ENCODE measurements at regions not wholly inside any gene's neighbourhood (a gene's known extent, or its start where the extent isn't known, plus 50 kb on each side); places are given as distances from the start of the nearest gene placed in this dataset.
A peak's percentile ranks its signal among the peaks of the same experiment; 100 is the strongest.

DNA sequence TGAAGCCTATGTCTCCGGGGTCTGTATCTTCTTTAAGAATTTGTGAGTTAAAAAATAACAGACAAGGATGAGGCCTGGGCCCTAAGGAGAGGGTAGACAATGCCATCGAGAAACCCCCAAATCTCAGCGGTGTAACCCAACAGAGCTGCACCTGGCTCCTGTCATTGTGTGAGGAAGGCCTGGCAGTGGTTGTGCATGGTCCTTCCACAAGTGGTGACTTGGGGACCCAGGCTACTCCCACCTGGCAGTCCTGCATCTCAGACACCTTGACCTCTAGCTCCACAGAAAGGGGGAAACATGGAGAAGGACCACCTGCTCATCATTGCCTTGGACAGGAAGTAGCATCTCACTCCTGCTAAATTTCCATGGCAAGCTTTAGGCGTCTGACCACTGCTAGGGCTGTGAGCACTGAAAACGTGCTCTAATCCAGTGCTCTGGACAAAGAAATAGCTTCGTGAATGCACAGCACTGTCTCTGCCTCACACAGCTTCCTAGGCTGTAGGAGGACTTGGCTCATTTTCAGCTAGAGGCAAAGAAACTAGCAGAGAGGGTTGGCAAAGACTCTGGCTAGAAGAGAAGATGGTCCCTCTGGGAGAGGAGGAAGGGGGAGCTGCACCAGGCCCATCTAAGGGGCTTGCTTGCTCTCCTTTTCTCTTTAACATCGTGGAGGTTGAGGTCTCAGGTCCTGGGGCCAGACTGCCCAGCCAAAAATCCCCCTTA lies 273.9 kb upstream of the ZMIZ1 start:
- DNase-seq: no peak

DNA sequence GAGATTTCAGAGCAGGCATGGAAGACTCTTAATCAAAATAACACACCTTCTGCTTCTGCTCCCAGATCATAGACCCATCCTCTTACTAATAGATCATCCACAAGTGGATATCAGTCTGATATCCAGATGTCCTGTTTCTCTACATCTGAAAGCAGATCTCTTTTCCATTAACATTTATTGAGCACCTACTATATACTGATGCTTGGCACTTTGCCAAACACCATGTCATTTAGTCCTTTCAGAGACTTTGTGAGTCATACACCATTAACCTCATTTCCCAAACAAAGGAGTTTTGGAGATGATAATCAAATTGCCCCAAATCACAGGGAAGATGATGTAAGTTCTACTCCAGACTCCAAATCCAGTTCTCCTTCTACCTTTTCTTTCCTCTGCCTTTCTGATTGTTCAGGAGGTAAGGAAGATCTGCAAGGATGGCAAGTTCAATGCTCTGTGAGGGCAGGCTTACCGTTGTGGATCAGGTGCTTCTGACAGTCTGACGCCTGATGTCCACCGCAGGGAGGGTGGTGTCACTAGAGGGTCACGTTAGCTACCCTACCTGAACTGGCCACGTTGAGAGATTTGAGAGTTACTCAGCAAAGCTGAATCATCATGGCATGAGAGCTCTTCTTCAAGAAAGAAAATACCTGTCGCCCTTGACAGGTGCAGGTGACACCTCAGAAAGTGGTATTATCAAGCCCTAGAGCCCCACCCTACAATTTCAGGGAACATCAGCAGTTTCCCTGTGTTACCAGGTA lies 269.6 kb upstream of the ZMIZ1 start:
- no peak for DNase-seq

GRCh38 chr10:78800006-78800405 lies 268.8 kb upstream of the ZMIZ1 start:
- DNase-seq: no peak

DNA sequence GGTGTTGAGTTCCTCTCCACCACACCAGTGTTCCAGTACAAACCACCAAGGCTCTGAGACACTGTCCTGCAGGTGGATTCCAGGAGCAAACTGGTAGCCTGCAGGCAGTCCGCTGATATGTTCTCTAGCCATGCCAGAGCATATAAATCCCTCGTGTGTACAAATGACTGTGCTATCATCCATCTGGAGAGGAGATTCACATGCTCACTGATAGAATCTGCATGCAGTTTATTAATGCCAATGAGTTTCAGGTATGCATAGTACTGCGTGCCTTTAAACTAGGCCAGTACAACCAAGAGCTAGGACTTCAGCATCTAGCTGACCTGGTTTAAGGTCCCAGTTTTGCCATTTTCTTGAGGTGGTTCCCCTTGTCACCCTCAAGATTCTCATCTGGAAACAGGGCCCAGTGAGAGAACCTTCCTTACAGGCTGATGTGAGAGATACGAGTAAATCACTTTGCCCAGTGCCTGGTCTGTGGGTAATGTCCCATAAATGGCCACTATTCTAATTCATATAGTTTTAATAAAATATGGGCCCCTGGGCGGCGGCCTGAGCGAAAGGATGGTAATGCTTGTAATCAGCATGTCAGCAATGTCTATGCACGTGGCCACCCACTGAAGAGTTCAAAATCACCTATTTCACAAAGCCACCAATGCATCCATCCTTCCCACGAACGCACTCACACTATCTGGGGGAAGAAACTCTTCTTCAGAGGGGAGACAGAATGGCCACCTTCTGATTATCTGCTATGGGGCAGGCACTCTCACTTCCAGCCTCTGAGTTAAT lies 268.0 kb upstream of the ZMIZ1 start:
- no peak for DNase-seq

DNA sequence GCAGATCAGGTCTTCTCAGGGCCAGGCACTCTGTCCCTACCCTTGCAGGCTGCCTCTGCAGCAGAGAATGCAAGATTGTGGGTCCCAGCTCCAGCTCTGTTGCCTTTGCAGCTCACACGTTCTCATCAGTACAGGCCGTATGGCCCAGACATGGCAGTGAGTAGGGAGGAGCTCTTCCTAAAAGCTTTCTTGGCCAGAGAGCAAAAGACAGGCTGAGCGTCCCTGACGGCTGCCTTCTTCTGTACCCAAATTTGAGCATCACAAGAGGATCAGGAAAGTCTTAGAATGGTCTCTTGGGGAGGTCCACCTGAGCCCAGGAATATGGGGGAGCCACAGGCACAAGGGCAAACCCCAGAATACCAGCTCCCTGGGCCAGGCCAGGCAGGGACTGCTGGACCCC lies 266.3 kb upstream of the ZMIZ1 start:
- DNase-seq: no peak

- peak; percentile 39 for DNase-seq
Measured at GRCh38 chr10:78802866-78803265, 265.9 kb upstream of the ZMIZ1 start.

- no peak for DNase-seq
Measured at GRCh38 chr10:78803710-78804109, 265.1 kb upstream of the ZMIZ1 start.

DNA sequence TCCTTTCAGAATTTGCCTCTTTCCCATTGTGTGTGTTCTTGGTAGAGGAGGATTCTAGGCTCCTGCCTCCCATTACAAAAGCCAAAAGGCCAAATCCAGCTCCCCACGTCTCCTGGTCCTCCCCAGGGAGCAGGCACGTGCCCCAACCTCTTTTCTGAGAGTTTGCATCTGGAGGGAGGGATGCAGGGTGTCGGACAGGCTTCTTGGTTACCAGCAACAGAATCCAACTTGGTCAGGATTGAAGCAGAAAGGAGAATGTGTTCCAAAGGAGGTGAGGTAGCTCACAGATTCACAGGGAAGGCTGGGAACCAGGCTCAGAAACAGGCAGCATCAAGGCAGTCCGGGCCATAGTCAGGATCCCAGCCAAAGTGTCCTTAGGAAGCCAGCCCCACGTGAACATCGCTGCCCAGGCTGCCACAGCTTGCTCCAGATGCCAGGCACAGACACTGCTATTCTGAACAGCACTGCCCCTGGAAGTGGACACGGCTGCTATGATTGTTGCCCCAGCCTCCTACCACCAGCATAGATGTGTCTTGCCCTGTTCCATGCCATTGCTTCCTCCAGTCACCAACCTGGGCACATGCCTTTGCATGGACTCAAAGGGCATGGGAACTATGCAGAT lies 264.2 kb upstream of the ZMIZ1 start:
- no peak for DNase-seq

GRCh38 chr10:78805176-78805575 lies 263.6 kb upstream of the ZMIZ1 start:
- peak; percentile 93 for DNase-seq

DNA sequence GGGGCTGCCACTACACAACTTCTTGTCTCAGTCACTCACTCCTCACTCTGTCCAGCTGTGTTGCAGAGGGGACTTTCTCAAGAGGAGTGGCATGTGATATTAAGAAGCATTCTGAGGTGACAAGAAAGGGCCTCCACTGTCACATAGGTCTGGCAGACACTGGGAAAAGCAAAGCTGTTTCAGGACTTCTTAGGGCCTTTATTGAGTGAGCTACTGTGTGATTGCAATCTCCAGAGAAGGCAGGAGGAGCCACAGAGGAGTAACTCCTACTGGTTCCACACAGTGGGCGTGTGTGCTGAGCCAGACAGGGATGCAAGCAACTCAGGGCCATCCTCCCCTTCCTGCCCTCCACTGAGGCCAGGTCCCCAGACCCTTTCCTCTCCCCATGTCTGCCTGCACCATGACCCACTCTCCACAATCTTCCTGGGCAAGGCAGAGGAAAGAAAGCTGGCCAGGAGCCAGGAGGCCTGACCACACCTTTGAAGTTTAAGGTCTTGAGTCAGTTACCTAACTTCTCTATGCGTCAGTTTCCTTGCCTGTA lies 262.0 kb upstream of the ZMIZ1 start:
- DNase-seq: no peak

DNA sequence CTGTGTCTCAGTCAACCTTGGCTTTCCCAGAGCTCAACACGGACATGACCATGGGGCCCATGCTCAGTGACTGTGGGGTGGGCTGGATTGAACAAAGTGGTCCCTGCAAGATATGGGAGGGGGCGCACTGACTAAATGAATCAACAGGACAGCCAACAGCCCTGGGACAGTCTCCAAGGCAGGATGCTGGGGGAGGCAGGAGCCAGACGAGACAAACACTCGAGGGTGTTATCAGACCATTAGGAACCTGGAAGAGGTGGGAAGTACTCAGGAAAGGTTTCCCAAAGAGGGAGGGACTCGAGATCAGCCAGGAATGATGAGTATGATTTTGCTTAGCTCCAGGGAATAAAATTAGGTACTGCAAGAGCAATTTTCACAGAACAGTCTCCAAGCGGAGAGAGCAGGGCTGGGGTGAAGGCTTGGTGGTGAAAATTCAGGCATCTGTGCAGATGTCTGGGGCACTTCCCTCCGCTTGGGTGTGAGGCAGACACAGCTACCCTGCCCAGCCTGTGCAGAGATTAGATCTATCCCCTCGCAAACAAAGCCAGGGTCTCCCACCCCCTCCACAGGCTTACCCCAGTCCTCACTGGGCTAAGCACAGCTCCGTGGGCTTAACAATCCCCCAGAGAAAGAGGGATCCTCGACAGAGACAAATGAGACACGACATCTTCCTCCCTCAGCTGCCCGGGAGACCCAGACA lies 261.1 kb upstream of the ZMIZ1 start:
- DNase-seq: no peak

GRCh38 chr10:78808286-78808685 lies 260.5 kb upstream of the ZMIZ1 start:
- DNase-seq: no peak

- no peak for DNase-seq
Measured at GRCh38 chr10:78808736-78809367, 259.9 kb upstream of the ZMIZ1 start.

DNA sequence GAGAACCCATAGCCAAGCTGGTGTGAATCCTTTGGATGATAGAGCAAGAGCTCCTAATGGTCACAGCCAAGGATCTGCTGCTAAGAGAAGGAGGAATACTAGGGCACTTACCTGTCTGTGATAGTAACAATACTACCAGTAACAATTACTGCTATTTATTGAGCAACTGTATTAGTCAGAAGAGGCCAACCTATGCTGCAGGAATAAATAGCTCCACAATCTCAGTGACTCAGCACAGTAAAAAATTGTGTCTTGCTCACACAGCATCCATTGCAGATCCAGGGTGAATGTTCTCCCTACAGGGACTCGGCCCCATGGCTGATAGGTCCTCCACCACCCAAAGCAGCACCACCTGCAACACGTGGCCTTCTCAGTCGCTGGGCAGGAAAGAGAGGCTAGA lies 257.6 kb upstream of the ZMIZ1 start:
- DNase-seq: no peak

- DNase-seq: no peak
Measured at GRCh38 chr10:78812571-78813318, 256.0 kb upstream of the ZMIZ1 start.

DNA sequence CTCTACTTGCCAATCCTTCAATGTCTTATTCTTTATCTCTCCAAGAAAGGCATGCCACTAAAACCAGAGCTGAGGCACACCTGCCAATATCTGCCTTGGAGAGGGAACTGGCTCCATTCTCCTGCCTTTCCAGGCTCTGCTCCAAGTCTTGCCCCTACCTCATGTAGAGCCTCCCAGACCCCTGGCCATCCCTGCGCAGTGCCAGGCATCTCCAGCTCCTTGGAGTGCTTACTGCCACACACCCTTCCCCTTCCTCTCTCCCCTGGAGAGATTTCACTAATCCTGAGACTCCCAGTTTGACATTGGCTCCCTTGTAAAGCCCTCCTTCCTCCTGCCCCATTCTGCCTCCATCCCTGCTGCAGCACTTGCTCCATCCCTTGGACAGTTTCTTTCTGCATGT lies 255.2 kb upstream of the ZMIZ1 start:
- no peak for DNase-seq

DNA sequence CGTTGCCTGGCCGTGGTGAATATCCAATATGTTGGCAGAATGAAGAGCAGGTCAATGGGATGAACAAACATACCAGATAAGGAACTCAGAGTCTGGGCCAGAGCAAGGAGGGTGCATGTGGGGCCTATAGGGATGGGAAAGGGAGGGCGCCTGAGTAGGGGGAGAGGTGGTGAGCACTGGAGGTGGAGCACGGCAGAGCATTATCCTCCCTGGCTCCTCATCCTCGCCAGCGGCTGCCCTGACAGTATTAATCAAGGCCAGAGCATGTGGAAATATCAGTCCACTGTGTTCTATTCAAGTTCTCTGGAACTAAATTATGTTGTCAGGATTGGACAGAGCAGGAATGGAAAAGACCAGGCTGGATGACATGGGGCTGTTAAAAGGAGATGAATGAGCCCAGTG lies 254.8 kb upstream of the ZMIZ1 start:
- DNase-seq: no peak

GRCh38 chr10:78814407-78814806 lies 254.4 kb upstream of the ZMIZ1 start:
- no peak for DNase-seq

DNA sequence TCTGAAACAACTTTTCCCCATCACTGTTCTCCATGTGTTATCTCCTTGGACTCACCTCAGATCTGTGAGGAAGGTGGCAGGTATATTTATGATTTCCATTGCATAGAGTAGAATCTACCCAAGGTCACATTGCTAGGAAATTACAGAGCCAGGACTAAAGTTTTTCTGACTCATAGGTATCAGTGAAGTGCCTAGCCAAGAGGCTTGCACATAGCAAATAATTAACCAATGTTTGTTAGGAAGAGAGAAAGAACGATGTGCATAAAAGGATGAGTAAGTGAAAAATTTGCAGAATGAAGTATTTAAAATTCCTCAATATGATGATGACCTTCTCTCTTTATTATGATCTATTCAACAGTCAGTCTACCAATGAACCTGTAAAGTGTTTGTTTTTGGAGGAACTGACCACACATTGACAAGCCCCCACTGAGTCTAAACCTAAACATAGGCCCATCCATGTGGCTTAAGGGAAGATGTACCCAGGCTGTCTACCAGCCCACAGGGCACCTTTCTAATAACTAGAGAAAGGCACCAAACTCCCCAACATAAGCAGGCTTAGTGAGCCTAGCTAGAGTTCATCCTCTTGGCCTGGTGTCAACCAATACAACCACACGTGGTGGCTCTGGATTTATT lies 252.9 kb upstream of the ZMIZ1 start:
- DNase-seq: no peak

DNA sequence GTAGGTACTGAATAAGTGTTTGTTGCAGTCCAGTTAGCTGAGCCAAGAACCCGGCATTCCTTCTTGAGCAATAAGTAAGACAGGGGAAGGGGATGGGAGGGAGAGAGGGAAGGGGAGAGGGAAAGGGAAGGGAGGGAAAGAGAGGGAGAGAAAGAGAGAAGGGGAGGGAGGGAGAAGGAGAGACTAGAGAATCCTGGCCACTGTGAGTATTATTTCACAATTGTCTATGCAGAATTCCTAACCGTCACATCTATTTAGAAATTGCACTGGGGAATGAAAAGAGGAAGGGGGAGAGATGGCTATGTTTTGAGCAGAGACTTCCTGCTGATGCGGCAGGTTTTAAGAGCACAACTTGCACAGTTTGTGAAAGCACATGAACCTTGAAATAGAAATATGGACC lies 251.4 kb upstream of the ZMIZ1 start:
- DNase-seq: no peak

DNA sequence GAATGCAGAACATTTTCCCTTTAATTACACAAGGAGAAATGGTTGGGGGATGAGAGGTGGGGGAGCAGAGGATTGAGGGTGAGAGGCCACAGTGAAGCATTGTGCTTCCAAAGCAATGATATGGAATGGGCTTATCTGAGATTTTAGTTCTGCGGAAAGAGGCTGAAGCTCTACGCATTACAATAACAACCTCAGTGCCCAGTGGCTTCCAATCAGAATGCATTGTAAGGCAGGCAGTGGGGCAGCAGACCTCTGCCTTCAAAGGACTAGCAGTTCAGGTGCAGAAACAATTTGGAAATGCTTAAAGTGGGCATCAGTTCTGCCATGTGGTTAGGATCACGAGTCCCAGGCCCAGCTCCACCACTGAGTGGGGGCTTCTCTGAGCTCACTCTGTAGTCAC lies 251.0 kb upstream of the ZMIZ1 start:
- DNase-seq: no peak

All from amniotic stem cell (primary cell).